ENCODE measurements at regions not wholly inside any gene's neighbourhood (a gene's known extent, or its start where the extent isn't known, plus 50 kb on each side); places are given as distances from the start of the nearest gene placed in this dataset.

DNA sequence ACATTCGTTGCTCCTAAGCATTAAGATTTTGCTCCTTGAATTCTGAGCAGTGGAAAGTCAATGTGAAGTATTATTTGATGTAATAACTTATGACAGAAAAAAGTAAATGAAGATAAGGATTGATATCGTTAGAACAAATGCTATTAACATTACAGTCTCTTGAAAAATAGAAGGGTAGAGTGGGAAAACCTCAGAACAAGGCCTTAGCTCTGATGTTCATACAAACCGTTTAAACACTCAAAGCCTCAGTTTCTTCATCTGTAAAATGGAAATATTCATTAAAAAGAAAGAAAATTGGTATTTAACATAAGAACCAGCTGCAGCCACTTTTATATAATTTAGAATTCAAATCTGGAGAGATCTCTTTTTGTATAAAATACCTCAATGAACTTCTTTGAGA, 250.4 kb upstream of the NCKAP5 start:
- H3K79me2 ChIP-seq (ENCODE audit: insufficient read depth, low read length): no peaks in the 10 kb centered on the region
- TF ChIP-seq, protein P1, sequence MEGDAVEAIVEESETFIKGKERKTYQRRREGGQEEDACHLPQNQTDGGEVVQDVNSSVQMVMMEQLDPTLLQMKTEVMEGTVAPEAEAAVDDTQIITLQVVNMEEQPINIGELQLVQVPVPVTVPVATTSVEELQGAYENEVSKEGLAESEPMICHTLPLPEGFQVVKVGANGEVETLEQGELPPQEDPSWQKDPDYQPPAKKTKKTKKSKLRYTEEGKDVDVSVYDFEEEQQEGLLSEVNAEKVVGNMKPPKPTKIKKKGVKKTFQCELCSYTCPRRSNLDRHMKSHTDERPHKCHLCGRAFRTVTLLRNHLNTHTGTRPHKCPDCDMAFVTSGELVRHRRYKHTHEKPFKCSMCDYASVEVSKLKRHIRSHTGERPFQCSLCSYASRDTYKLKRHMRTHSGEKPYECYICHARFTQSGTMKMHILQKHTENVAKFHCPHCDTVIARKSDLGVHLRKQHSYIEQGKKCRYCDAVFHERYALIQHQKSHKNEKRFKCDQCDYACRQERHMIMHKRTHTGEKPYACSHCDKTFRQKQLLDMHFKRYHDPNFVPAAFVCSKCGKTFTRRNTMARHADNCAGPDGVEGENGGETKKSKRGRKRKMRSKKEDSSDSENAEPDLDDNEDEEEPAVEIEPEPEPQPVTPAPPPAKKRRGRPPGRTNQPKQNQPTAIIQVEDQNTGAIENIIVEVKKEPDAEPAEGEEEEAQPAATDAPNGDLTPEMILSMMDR (IDR thresholded peaks at IDR 0.05; ENCODE audit: low read length): no peak
- TF ChIP-seq EZH2 (IDR thresholded peaks at IDR 0.05; ENCODE audit: borderline replicate concordance, low read length): no peak
- no peaks in the 10 kb centered on the region for H3K9me2 ChIP-seq (ENCODE audit: low read depth, low read length)
- H2AFZ ChIP-seq (ENCODE audit: low read length): no peak overlapping the region
- H3K36me3 ChIP-seq (ENCODE audit: insufficient read depth, low read length): no peaks in the 10 kb centered on the region
- no peaks in the 10 kb centered on the region for H3K9me3 ChIP-seq (ENCODE audit: low read length)
- no peak overlapping the region for H3K27ac ChIP-seq (ENCODE audit: low read depth, low read length, poor library complexity, severe bottlenecking)
- H3F3A ChIP-seq (ENCODE audit: insufficient read depth, low read length): no peaks in the 10 kb centered on the region
- no peaks in the 10 kb centered on the region for H3K4me1 ChIP-seq (ENCODE audit: insufficient read depth, low read length, severe bottlenecking)
- H3K4me2 ChIP-seq (ENCODE audit: low read length): no peak overlapping the region
- no peaks in the 10 kb centered on the region for H3K27me3 ChIP-seq (ENCODE audit: insufficient read depth, low read length)
- no peaks in the 10 kb centered on the region for H4K20me1 ChIP-seq (ENCODE audit: insufficient read depth, low read length)
- H3K4me3 ChIP-seq (ENCODE audit: low read depth, low read length, poor library complexity, severe bottlenecking): no peak overlapping the region
- H3K9ac ChIP-seq (ENCODE audit: low read length): no peak overlapping the region

DNA sequence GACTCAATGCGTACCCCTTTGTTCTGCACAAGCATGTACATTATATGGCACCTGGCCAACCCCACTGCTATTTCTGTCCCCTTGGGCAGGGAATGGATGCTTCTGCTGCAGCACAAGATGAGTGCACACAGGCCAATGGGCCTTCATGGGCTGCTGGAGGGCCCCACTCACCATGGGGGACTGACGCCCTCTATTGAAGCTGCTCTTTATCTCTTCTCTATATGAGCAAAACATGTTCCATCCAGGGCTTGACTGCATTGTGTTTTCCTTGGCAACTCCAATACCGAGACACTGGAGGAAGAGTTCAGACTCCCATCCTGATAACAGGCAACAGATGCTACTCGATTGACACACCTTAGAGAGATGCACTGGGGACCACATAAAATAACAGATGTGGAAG, 251.6 kb upstream of the NCKAP5 start:
- no peaks in the 10 kb centered on the region for H3K27me3 ChIP-seq (ENCODE audit: insufficient read depth, low read length)
- no peaks in the 10 kb centered on the region for H3K9me3 ChIP-seq (ENCODE audit: low read length)
- H3K79me2 ChIP-seq (ENCODE audit: insufficient read depth, low read length): no peaks in the 10 kb centered on the region
- H4K20me1 ChIP-seq (ENCODE audit: insufficient read depth, low read length): no peaks in the 10 kb centered on the region
- no peak overlapping the region for H3K9ac ChIP-seq (ENCODE audit: low read length)
- no peak overlapping the region for H3K27ac ChIP-seq (ENCODE audit: low read depth, low read length, poor library complexity, severe bottlenecking)
- TF ChIP-seq, protein P1 (IDR thresholded peaks at IDR 0.05; ENCODE audit: low read length): peak; percentile 6; the same call in 1 of the 2 replicates
- no peak for TF ChIP-seq EZH2 (IDR thresholded peaks at IDR 0.05; ENCODE audit: borderline replicate concordance, low read length)
- H3K36me3 ChIP-seq (ENCODE audit: insufficient read depth, low read length): no peaks in the 10 kb centered on the region
- no peaks in the 10 kb centered on the region for H3K9me2 ChIP-seq (ENCODE audit: low read depth, low read length)
- H2AFZ ChIP-seq (ENCODE audit: low read length): no peak overlapping the region
- no peaks in the 10 kb centered on the region for H3K4me1 ChIP-seq (ENCODE audit: insufficient read depth, low read length, severe bottlenecking)
- no peaks in the 10 kb centered on the region for H3F3A ChIP-seq (ENCODE audit: insufficient read depth, low read length)
- H3K4me2 ChIP-seq (ENCODE audit: low read length): no peak overlapping the region
- H3K4me3 ChIP-seq (ENCODE audit: low read depth, low read length, poor library complexity, severe bottlenecking): no peak overlapping the region

- no peaks in the 10 kb centered on the region for H4K20me1 ChIP-seq (ENCODE audit: insufficient read depth, low read length)
- no peaks in the 10 kb centered on the region for H3F3A ChIP-seq (ENCODE audit: insufficient read depth, low read length)
- no peak overlapping the region for H3K4me3 ChIP-seq (ENCODE audit: low read depth, low read length, poor library complexity, severe bottlenecking)
- H3K27me3 ChIP-seq (ENCODE audit: insufficient read depth, low read length): no peaks in the 10 kb centered on the region
- no peaks in the 10 kb centered on the region for H3K4me1 ChIP-seq (ENCODE audit: insufficient read depth, low read length, severe bottlenecking)
- no peak overlapping the region for H3K27ac ChIP-seq (ENCODE audit: low read depth, low read length, poor library complexity, severe bottlenecking)
- no peaks in the 10 kb centered on the region for H3K79me2 ChIP-seq (ENCODE audit: insufficient read depth, low read length)
- no peaks in the 10 kb centered on the region for H3K9me2 ChIP-seq (ENCODE audit: low read depth, low read length)
- no peak overlapping the region for H3K4me2 ChIP-seq (ENCODE audit: low read length)
- no peak overlapping the region for H2AFZ ChIP-seq (ENCODE audit: low read length)
- no peak overlapping the region for H3K9ac ChIP-seq (ENCODE audit: low read length)
- H3K9me3 ChIP-seq (ENCODE audit: low read length): no peaks in the 10 kb centered on the region
- no peaks in the 10 kb centered on the region for H3K36me3 ChIP-seq (ENCODE audit: insufficient read depth, low read length)
- TF ChIP-seq, protein P1 (IDR thresholded peaks at IDR 0.05; ENCODE audit: low read length): no peak
- no peak for TF ChIP-seq EZH2 (IDR thresholded peaks at IDR 0.05; ENCODE audit: borderline replicate concordance, low read length)
Observed at GRCh38 chr2:133821107-133821760, 253.0 kb upstream of the NCKAP5 start.
